GM12865 (cell line): ENCODE measurements at regions not wholly inside any gene's neighbourhood (a gene's known extent, or its start where the extent isn't known, plus 50 kb on each side); places are given as distances from the start of the nearest gene placed in this dataset.

Source experiments
- DNase-seq: peaks from one replicate; pipeline ENCODE4 v3.0.0; 2010; ENCODE audit warnings: low read depth
- H3K4me3 ChIP-seq: 2 replicates; pipeline ENCODE4 v1.5.1; 2011; ENCODE audit warnings: mild to moderate bottlenecking, low read depth, low read length, control low read depth
- CTCF ChIP-seq: IDR thresholded peaks from 2 replicates; pipeline ENCODE4 v1.5.1; 2011; ENCODE audit warnings: low read length, control low read depth, low read depth, inconsistent platforms; ENCODE audit not compliant: insufficient read depth; ENCODE audit errors: missing control alignments

DNA sequence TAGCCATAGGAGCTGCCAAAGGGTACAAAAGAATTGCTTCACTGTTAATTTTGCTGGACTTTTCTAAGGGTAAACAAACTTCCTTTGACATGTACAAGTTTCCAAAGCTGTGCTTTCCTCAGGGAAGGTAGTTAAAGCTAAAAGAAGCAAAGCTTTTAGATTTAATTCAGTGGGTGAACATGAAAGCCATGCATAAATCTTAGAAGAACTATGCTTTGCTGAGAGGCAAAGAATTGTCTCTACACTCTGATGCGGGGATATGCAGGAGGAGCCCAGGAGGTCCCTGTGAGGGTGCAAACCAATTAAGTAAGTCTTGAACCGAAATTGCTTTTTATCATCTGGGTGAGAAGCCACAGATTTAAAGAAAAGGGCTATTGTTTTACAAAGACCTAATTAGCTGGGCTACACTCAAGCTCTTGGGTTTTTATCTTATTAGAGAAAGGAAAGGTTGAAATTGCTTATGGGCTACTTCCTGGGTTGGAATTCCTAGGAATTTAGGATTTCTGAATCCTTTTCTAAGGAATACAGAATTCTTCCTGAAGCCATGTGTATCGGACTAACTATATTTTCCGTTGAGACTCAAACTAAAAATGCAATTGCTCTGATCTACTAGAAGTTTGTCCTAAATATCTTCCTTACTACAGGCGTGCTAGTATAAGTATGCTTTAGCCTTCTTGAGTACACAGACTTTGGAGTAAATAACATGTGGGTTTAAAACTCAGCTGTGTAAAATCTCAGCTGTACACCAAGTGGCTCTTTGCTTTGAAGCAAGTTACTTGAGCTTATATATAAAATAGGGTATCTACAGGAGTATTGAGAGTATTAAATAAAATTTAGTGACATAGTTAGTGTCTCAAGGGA is 188.4 kb upstream of the ANK2 start:
- no peak for DNase-seq
- H3K4me3 ChIP-seq = no peak overlapping the region
- no peak for TF ChIP-seq CTCF

DNA sequence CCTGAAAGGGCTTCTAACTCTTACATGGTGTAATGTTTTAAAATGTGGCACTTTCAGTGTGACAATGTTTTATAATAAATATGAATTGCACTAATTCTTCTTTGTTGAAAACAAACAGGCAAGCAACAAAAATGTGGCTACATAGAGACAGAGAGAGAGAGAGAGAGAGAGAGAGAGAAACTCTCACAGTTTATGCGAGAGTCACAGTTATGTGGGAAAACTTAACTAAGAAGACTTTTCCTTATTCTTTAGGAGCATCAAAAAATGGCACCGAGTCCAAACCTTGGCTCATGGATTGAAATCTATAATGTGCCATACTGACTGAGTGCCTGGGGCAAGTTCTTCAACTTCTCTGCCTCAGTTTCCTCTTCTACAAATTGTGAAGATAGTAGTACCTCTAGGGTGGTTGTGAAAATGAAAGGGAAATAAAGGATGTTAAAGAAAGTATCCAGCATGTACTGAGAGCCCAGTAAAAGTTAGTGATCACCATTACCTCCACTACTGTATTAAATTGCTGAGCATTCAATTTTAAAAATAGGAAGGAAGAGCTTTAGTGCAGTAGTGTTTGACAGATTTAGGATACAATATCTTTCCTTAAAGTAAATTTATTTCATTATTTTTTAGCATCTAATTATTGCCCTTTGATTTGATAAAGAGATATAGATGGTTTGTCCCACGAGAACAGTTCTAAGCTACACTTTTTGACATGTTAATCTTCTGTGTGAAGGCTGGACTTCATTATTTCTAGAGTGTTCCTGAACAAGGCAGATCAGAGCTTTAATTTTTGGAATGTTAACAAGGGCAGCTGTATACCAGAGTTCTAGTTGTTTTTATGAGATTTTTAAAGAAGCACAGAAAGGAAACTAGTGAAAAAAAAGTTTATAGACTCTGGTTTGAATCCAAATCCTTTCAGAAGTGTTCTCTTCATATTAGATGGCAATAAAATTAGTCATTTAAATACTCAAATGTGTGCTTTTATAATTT is 187.5 kb upstream of the ANK2 start:
- H3K4me3 ChIP-seq = no peak overlapping the region
- no peak for DNase-seq
- no peak for TF ChIP-seq CTCF

DNA sequence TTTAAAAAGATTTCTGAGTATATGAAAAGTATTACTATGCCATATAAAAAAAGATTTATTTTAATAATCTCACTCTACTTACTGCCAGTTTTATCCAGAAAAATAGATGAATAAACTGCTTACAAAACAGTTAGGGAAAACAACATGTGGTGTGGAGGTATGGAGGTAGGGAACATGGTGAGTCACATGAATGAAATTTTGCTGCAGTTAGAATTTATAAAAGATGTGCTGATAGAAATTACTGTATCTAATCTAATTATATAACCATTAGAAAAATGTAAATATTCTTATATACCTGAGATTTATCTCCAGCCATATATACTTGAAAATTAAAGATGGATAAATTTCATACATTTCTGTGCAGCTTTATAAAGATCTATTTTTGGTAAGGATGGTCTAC is 184.0 kb upstream of the ANK2 start:
- no peak overlapping the region for H3K4me3 ChIP-seq
- no peak for TF ChIP-seq CTCF
- DNase-seq = no peak

- H3K4me3 ChIP-seq = no peak overlapping the region
- no peak for TF ChIP-seq CTCF
- no peak for DNase-seq
These were observed 173.1 kb upstream of the ANK2 start for GRCh38 chr4:112876316-112876715.

- DNase-seq = no peak
- no peak for TF ChIP-seq CTCF
These were observed 167.6 kb upstream of the ANK2 start for GRCh38 chr4:112881842-112882241.

GRCh38 chr4:112882286-112882685 is 167.2 kb upstream of the ANK2 start:
- no peak for DNase-seq
- no peak for TF ChIP-seq CTCF
- no peak overlapping the region for H3K4me3 ChIP-seq

More at GRCh38 chr4:112881842-112882241, 167.6 kb upstream of the ANK2 start:
- no peak overlapping the region for H3K4me3 ChIP-seq
